HEK293T (cell line): ENCODE measurements at regions not wholly inside any gene's neighbourhood (a gene's known extent, or its start where the extent isn't known, plus 50 kb on each side); places are given as distances from the start of the nearest gene placed in this dataset.

Experiments
- CTCF ChIA-PET: fragments of 350-600 bp; formaldehyde crosslinking; extraction: SDS; loops from one replicate; lab custom pipeline; 2021; ENCODE audit warnings: antibody characterized with exemption, inconsistent platforms; lab: Yijun Ruan, JAX
- POLR2A ChIA-PET: fragments of 350-600 bp; formaldehyde crosslinking; extraction: SDS; loops from one replicate; lab custom pipeline; 2020; ENCODE audit warnings: antibody characterized with exemption, inconsistent platforms; lab: Yijun Ruan, JAX
- DNase-seq: peaks from one replicate; pipeline ENCODE4 v3.0.0; 2012; ENCODE audit warnings: mixed read lengths; ENCODE audit errors: extremely low spot score
- ARNT ChIP-seq: fragments of 450-650 bp; IDR thresholded peaks from 2 replicates; pipeline ENCODE4 v1.6.1; 2017; ENCODE audit warnings: mild to moderate bottlenecking
- BHLHE40 ChIP-seq: fragments of 450-650 bp; IDR thresholded peaks from 2 replicates; pipeline ENCODE4 v1.6.1; 2016; ENCODE audit warnings: mild to moderate bottlenecking, moderate library complexity, borderline replicate concordance
- CTBP1 ChIP-seq: fragments of 450-650 bp; IDR thresholded peaks from 2 replicates; pipeline ENCODE4 v1.6.1; 2016; ENCODE audit warnings: borderline replicate concordance
- ELF4 ChIP-seq: fragments of 450-650 bp; IDR thresholded peaks from 2 replicates; pipeline ENCODE4 v1.6.1; 2017; ENCODE audit warnings: antibody characterized with exemption
- FOXA1 ChIP-seq: fragments of 450-650 bp; IDR thresholded peaks from 2 replicates; pipeline ENCODE4 v1.6.1; 2016; ENCODE audit warnings: mild to moderate bottlenecking
- FOXK2 ChIP-seq: fragments of 450-650 bp; IDR thresholded peaks from 2 replicates; pipeline ENCODE4 v1.6.1; 2016; ENCODE audit warnings: mild to moderate bottlenecking
- FOXM1 ChIP-seq: fragments of 450-650 bp; IDR thresholded peaks from 2 replicates; pipeline ENCODE4 v1.6.1; 2017; ENCODE audit warnings: mild to moderate bottlenecking, borderline replicate concordance
- HDGF ChIP-seq: fragments of 450-650 bp; IDR thresholded peaks from 2 replicates; pipeline ENCODE4 v1.6.1; 2017; ENCODE audit warnings: antibody characterized with exemption, borderline replicate concordance
- L3MBTL2 ChIP-seq: fragments of 450-650 bp; conservative IDR thresholded peaks from 2 replicates; pipeline ENCODE4 v1.6.1; 2016; ENCODE audit warnings: mild to moderate bottlenecking
- LEF1 ChIP-seq: fragments of 450-650 bp; IDR thresholded peaks from 2 replicates; pipeline ENCODE4 v1.6.1; 2017; ENCODE audit warnings: mild to moderate bottlenecking, borderline replicate concordance
- NFRKB ChIP-seq: fragments of 450-650 bp; IDR thresholded peaks from 2 replicates; pipeline ENCODE4 v1.6.1; 2016; ENCODE audit warnings: mild to moderate bottlenecking, moderate library complexity
- SP1 ChIP-seq: fragments of 450-650 bp; IDR thresholded peaks from 2 replicates; pipeline ENCODE4 v1.6.1; 2017
- SUZ12 ChIP-seq: fragments of 450-650 bp; IDR thresholded peaks from 2 replicates; pipeline ENCODE4 v1.6.1; 2016; ENCODE audit warnings: mild to moderate bottlenecking
- TARDBP ChIP-seq: fragments of 450-650 bp; IDR thresholded peaks from 2 replicates; pipeline ENCODE4 v1.6.1; 2016
- ZNF384 ChIP-seq: fragments of 450-650 bp; IDR thresholded peaks from 2 replicates; pipeline ENCODE4 v1.6.1; 2016
- TF ChIP-seq, protein P1 (sequence below): fragments of 450-650 bp; IDR thresholded peaks from 2 replicates; pipeline ENCODE4 v1.6.1; 2016

- DNase-seq = no peak
- ChIA-PET POLR2A (no interaction called here), CTCF (no interaction called here)
- TF ChIP-seq L3MBTL2 = no peak
- TF ChIP-seq FOXK2 = no peak
- TF ChIP-seq CTBP1 = no peak
- no peak for TF ChIP-seq FOXM1
- no peak for TF ChIP-seq ELF4
- no peak for TF ChIP-seq HDGF
- no peak for TF ChIP-seq SP1
Observed at GRCh38 chr12:113676117-113676516, 204.4 kb upstream of the LHX5 start.

- TF ChIP-seq ZNF384 = no peak
- no peak for TF ChIP-seq ARNT
- TF ChIP-seq, protein P1, sequence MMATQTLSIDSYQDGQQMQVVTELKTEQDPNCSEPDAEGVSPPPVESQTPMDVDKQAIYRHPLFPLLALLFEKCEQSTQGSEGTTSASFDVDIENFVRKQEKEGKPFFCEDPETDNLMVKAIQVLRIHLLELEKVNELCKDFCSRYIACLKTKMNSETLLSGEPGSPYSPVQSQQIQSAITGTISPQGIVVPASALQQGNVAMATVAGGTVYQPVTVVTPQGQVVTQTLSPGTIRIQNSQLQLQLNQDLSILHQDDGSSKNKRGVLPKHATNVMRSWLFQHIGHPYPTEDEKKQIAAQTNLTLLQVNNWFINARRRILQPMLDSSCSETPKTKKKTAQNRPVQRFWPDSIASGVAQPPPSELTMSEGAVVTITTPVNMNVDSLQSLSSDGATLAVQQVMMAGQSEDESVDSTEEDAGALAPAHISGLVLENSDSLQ = no peak
- no peak for TF ChIP-seq BHLHE40
- no peak for TF ChIP-seq L3MBTL2
- TF ChIP-seq NFRKB = no peak
- no peak for TF ChIP-seq LEF1
- TF ChIP-seq FOXA1 = no peak
- TF ChIP-seq FOXM1 = no peak
- no peak for TF ChIP-seq ELF4
- no peak for TF ChIP-seq FOXK2
- no peak for TF ChIP-seq SP1
- POLR2A ChIA-PET = no interaction called here
- CTCF ChIA-PET = no interaction called here
- no peak for DNase-seq
Observed at GRCh38 chr12:113674996-113675395, 203.3 kb upstream of the LHX5 start.

DNA sequence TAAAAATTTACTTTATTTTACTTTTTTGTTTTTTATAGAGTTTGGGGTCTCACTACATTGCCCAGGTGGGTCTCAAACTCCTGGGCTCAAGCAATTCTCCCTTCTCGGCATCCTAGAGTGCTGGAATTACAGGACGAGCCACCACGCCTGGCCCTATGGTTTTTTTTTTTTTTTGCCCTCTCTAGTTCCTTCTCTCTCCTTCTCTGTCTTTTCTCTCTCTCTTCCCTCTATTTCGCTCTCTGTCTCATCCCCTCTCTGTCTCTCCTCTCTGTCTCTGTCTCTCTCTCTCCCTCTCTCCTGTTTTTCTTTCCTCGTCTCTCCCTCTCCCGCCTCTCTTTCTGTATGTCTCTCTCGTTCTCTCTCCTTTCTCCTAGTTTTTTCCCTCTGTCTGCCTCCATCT, 202.6 kb upstream of the LHX5 start:
- POLR2A ChIA-PET = no interaction called here
- DNase-seq = no peak
- CTCF ChIA-PET = no interaction called here
- TF ChIP-seq ARNT (no peak), FOXA1 (no peak), L3MBTL2 (no peak), ZNF384 (no peak), FOXM1 (no peak), TARDBP (no peak), CTBP1 (no peak), SP1 (no peak), HDGF (no peak), LEF1 (no peak), FOXK2 (no peak), BHLHE40 (no peak), NFRKB (no peak), SUZ12 (no peak), ELF4 (no peak)
- TF ChIP-seq, protein P1 = no peak

GRCh38 chr12:113673458-113674238, 202.0 kb upstream of the LHX5 start:
- ChIA-PET CTCF (no interaction called here), POLR2A (no interaction called here)
- no peak for DNase-seq

GRCh38 chr12:113670742-113671141, 199.1 kb upstream of the LHX5 start:
- CTCF ChIA-PET = no interaction called here
- POLR2A ChIA-PET = no interaction called here
- TF ChIP-seq BHLHE40 = no peak
- no peak for TF ChIP-seq TARDBP
- no peak for TF ChIP-seq NFRKB
- TF ChIP-seq SP1 = no peak
- TF ChIP-seq CTBP1 = no peak
- TF ChIP-seq LEF1 = no peak
- TF ChIP-seq SUZ12 = no peak
- no peak for TF ChIP-seq FOXA1
- TF ChIP-seq, protein P1 = no peak
- TF ChIP-seq HDGF = no peak
- no peak for TF ChIP-seq ARNT
- TF ChIP-seq ELF4 = no peak
- TF ChIP-seq L3MBTL2 = no peak
- TF ChIP-seq FOXK2 = no peak
- no peak for TF ChIP-seq FOXM1
- no peak for DNase-seq

More at GRCh38 chr12:113673458-113674238, 202.0 kb upstream of the LHX5 start:
- no peak for TF ChIP-seq ARNT
- TF ChIP-seq BHLHE40 = no peak
- TF ChIP-seq SP1 = no peak
- TF ChIP-seq, protein P1 = no peak
- no peak for TF ChIP-seq CTBP1
